Left cardiac atrium (tissue), 4 donors: ENCODE measurements at regions not wholly inside any gene's neighbourhood (a gene's known extent, or its start where the extent isn't known, plus 50 kb on each side); places are given as distances from the start of the nearest gene placed in this dataset.
A peak's percentile ranks its signal among the peaks of the same experiment; 100 is the strongest.

ENCODE experiments used
- ATAC-seq, 2 donors: fragments of 200-7000 bp; cut with Tn5 transposase; one replicate each; pipeline ENCODE4 v1.9.1; 2020; ENCODE audit warnings: mild to moderate bottlenecking in 2 of 2, moderate library complexity in 2 of 2
- DNase-seq: peaks from one replicate; pipeline ENCODE4 v3.0.0-alpha.2; 2020
- intact Hi-C, 2 donors: fragments of 100-400 bp; cut with DNase I; formaldehyde crosslinking; loops; one replicate each; pipeline versions ENCODE4 v1.14.1 to v1.15.1; 2022 to 2023
- donor health status: DM: no; HTN: yes; CAD: no.
- donor health status: DM: no; HTN: yes; CAD: no; lungs with severe emphysema.
- donor health status: DM: yes; HTN: yes; CAD: no.
- donor health status: Dilated cardiomyopathy.

DNA sequence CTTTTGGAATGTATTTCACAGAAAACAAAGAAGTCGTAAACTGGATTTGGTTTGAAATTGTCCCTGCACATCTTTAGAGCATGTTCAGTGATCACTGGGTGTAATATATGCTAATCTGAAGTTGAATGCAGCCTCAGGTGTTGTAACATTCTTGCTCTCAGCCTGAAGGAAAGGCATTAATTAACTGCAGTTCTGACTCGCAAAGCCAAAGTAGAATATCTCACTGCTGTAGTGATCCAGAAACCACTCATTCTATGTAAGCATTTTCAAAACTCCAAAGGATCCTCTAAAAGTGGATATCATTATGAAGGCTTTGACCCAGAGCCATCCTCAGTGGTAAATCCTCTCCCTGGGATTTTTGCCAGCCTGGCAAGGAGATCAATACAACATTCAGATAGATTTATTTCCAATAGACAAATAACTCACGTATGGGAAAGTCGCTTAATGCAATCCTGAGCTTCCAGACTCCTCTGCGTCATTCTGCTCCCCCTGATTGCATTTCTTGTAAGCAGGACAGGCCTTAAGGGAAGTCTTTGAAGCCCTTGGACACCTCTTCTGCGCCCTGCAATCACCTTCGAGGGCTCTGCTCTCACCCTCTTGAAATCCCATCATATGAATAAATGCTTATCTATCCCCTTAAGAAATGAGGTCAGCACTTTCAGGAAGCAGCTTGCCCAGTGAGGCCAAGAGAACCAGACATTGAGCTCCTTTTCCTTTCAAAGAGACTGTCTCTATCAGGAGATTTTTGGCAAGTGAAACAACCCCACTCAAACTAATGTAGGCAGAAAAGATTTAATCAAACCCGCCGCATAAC is 301.7 kb upstream of the NBEA start:
- intact Hi-C loops: no loop called here
- DNase-seq (no peak), ATAC-seq (no peak)

DNA sequence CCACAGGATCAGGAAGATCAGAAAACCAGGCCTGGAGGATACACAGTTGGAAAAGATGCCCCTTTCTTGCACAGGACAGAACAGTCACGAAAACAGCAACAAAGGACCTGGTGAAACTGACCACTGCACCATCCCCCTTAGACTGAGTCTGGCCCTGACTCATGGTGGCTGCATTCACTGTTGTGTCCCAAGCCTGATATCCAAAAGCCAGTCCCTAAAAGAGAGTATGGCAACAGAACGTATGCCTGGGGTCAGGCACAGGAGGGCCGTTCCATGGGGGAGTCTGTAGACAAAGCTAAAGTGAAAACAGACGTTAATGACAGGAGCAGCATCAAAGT is 301.1 kb upstream of the NBEA start:
- intact Hi-C loops: no loop called here

DNA sequence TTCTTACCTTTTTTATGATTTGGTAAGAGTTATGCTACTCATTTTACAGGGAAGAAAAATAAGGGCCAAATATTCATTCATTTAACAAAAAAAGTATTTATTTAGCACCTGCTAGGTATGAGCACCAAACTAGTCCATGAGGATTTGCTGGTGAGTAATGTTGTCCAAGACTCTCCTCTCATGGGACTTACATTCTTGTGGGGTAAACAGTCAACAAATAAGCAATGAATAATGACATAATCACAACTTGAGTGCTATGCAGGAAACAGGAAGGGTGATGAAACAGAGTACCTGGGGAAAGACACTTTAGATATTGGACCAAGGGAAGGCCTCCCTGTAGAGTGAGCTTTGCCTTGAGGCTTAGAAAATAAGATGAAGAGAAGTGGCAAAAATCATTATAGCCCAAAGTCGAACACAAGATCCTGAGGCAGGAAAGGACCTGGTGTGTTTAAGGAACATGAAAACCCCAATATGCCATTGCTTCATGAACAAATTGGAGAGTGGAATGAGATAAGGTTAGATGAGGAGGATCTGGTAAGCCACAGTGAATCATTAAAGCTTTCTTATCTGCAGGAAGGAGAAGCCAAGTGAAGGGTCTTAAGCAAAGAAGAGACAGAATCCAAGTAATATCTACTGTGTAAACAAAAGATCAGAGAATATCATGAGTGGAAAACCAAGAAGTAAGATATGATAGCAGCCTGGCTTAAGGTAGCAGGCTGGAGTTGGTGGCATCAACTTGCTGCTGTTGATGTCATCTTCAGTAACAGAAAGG is 294.5 kb upstream of the NBEA start:
- intact Hi-C loops: no loop called here
- no peak for DNase-seq
- no peak for ATAC-seq

More for the DNA sequence above, 301.1 kb upstream of the NBEA start:
- ATAC-seq (peak in 1 of 2 donors; percentile 27), DNase-seq (no peak)

DNA sequence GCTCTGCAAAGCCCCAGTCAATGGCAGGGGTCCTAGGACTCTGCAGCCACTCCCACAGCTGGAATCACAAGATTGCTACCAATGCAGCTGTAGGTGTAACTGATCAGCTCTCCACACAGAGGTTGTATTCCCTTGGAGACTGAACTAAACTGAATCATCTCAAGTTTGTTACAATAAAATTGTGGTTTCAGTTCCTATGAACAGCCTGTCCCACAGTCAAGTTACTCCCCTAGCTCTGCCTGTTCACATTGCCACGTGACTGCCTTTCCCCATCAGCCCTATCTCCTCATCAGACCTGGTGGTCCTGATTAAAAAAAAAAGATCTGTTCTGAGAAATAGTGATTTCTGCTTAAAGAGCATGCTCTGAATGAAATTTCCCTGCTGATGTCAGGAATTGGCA is 287.9 kb upstream of the NBEA start:
- ATAC-seq: no peak
- DNase-seq: no peak
- intact Hi-C loops: no loop called here

DNA sequence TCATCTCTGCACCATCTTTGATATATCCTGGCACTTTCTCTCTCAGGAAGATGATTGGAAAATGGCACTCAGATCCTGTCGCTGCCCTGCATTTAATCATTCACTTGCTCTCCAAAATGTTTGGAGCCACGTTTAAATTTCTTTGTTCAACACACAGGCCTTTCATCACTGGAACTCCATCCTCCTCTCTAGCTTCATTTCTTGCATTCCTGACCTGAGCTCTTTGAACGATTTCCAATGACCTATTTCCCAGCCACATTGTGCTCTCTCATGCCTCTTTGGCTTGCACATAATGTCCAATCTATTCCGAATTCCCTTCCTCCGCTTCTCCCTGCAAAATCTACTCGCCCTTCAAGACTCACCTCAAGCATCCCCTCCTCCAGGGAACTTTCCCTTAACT is 287.4 kb upstream of the NBEA start:
- DNase-seq (no peak), ATAC-seq (peak; percentile 61 to 68)
- intact Hi-C loops: no loop called here

DNA sequence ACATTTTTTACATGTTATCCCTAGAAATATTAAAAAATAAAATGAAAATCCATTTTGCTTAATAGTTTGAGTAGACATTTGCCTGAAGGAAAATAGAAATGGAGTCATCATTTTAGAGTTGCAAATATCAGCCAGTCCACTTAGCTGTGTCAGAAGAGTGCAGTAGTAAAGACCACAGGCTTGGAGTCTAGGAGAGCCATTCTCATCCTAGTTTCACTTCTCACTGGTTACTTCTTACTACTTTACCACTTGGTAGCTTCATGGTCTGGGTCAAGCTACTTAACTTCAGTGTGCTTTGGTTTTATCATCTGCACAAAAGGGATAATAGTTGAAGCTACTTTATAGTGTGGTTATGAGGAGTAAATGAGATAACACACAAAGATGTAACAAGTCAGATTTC is 286.5 kb upstream of the NBEA start:
- ATAC-seq (no peak), DNase-seq (no peak)
- intact Hi-C loops: no loop called here

DNA sequence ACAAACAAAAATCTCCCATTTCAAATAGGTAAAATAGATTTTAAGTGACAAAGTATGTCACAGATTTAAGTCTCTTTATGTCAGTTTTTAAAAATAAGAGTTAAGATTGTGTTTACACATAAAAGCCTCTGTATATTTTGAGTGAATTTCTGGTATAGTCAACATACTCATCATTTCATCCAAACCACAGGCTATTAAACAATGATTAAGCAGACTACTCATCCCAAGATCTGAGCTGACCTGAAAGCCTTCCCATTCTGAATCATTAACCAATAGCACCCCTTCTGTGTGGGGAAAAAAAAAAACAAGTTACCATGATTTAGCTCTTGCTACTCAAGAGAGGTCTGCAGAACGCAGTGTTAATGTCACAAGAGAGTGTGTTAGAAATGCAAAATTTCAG is 284.4 kb upstream of the NBEA start:
- no peak for ATAC-seq
- intact Hi-C loops: no loop called here

DNA sequence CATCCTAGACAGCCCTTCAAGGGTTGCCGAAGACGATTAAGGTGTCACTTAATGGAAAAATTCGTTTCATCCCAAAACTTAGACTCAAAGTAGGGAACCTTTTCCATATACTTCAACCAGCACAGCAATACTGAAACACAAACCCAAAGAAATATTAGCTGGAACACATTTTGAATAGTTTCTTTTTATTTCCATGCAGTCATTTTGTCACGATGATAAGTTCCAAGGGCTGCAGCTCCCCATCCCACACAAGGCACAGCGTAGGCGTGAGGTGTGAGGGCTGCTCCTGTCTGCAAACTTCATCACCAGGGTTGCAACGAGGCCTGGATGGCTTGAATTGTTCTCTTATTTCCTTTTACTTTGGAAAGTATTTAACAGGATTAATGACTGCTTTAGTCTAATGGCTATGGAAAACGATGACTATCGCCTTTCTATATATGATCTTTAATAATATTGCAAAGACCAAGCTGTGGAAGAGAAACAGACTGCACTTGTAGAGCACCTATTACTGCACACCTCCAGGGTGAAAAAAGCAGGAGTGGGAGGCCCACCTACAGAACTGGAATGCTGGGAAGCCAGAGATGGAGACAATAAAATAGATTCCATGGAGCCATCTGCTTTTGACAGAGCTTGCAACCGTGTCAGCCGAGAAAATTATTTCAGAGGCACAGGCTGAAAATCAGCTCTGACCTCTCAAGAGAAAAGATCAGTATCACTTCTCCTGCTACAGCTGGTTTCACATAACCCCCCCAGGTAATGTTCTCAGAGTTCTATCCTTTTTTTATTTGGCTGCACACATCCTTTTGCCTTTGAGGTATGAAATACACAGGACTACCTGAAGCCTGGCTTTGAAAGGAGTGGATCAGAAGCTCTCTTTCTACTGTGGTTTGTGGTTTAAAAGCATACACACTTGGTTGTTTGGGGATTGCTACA is 274.5 kb upstream of the NBEA start:
- DNase-seq: peak; percentile 24
- ATAC-seq: peak in 1 of 2 donors; percentile 21
- intact Hi-C loops: no loop called here

More for the DNA sequence above, 284.4 kb upstream of the NBEA start:
- no peak for DNase-seq

DNA sequence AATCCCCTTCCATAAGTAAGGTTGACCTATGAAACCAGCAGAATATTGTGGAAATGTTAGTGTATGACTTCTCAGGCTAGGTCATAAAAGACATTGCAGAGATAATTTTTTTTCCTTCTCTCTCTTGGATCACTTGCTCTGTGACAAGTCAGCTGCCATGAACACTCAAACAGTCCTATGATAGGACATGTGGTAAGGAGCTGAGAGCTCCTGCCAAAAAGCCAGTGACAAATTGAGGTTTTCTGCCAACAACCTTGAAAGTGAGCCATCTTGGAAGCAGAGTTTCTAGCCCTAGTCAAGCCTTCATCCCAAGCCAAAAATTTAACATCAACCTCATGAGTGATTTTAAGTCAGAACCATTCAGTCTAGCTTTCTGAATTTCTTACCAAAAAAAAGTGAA is 270.9 kb upstream of the NBEA start:
- intact Hi-C loops: no loop called here
- peak; percentile 25 for DNase-seq
- peak; percentile 92 to 97 for ATAC-seq

DNA sequence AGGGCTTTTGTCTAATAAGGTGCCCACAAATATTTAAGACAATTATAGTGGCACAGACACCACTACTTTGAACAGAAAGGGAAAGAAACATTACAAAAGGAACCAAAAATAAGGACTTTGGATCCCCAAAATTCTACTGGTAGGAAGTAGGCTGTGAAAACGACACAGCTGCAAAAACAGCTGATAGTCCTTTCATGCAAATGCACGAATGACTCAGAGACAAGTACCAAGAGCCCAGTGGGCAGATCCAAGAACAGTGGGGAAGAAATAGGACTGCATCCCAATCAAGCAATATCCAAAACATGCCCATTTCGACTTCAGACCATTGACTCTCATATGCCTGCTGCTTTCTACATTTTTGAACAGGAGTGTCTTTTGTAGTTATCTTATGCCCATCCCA is 269.4 kb upstream of the NBEA start:
- intact Hi-C loops: no loop called here
- DNase-seq (no peak), ATAC-seq (peak in 1 of 2 donors; percentile 68)

DNA sequence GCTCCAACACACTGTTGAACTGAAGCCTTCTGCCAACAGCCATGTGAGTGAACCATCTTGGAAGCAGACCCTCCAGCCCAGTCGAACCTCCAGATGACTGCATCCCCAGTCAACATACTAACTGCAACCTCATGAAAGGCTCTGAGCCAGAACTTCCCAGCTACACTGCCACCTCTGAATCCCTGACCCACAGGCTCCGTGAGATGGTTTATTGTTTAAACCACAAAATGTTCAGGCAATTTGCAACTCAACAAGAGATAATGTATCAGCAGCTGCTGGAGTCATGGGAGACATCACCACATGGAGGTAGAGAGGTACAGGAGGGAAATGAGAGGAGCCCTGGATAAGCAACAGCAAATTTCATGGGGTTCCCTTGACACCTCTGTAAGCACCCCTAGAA is 266.4 kb upstream of the NBEA start:
- intact Hi-C loops: no loop called here
- DNase-seq: no peak
- ATAC-seq: no peak

DNA sequence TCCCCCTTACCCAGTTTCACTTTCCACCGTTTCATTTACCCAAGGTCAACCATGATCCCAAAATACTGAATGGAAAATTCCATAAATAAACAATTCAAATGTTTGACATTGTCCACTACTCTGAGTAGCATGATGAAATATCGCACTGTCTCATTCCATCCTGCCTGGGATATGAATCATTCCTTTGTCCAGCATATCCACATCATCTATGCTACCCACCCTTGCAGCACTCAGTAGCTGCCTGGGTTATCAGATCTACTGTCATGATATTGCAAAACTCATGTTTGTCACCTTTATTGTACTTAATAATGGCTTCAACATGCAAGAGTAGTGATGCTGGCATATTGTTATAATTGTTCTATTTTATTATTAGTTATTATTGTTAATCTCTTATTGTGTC is 263.9 kb upstream of the NBEA start:
- intact Hi-C loops: no loop called here
- ATAC-seq (no peak), DNase-seq (no peak)

DNA sequence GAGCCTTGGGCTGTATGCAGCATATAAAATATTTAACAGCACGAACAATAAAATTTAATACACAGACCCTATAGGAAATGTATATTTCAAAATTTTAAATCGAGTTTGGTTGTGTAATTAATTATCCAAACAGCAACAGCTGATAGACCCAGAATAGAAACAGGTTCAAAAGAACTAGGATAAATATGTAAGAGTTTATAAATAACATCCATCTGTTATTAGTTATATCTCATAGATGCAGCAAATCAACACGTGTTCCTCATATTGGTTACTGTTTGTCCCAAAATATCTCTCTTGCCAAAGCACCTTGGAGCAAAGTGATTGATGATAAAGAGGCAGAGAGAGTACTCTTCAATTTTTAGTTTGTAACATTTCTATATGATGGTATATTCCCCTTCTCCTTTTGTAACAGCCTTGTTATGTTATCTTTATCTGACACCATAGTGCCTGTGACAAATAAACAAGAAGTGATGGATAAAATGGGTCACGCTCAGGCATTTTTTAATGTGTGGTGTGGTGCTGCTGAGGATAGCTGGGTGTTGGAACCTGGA is 260.6 kb upstream of the NBEA start:
- ATAC-seq: no peak
- intact Hi-C loops: no loop called here

DNA sequence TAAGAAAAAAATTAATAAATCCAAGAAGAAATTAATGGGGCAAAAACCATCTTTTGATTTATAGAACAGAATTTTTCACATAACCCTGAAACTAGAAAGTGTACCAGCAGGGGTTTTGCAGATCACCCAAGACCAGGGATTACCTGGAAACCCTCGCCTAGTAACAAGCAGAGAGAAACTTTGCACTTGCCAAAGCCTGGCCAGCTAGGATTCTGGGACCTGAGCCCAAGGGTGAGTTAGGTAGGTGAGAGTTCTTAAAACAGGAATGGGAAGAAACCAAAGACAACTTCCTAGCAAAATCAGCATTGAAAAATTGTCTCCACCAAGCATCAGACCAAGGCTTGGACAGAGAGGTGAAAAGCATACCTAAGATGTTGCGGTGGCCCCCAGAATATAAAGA is 247.0 kb upstream of the NBEA start:
- no peak for DNase-seq
- intact Hi-C loops: no loop called here
- no peak for ATAC-seq

More for the DNA sequence above, 260.6 kb upstream of the NBEA start:
- no peak for DNase-seq

DNA sequence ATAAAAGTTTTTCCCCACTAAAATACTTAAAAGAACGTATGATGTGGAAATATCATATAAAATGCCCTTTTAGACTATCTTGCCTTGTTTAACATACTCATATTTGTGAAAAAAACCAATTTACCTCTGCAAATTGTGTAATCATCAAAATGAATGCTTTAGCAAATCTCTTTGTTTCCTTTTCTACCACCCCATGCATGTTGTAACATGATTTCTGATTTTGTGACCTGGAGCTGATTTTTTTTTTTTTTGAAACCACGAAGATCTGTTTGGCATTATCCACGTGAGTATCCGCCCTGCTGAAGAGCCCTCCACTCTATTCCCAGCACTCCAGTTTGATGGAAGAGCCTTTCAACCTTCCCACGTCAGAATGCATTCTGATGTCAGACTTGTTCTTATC is 245.8 kb upstream of the NBEA start:
- no peak for ATAC-seq
- DNase-seq: no peak
- intact Hi-C loops: no loop called here

DNA sequence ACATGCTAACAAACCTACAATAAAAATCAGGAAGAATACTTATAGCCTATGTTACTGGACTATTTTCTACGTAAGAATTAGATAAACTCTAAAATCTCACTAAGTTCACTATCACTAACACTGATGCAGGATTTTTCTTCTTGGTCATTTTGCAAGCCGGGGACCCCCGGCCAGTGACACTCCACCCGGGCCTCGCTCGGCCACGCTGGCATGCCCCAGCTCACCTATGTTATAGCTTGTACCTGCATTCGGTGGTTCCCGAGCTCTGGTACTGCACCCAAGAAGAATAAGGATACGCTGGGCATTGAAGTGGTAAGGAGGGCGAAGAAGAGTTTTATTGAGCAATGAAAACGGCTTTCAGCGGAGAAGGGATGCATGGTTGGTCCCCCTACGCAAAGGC is 245.3 kb upstream of the NBEA start:
- no peak for DNase-seq

DNA sequence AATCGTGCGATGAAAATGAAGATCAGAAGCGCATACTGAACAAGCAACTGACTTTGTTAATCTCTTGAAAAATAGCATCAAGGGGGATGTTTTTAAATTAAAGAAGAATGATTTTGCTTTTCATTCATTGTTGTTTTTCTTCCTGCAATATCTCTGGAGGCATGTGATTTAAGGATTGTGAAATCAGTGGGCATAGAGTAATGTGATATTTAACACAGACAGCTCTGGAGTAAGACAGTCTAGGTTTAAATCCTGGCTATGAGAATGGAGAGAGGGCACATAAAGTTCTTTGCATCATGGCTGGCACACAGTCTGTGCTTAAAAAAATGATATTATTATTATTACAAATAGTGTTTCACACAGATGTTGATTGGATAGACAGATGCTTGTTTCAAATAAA is 243.1 kb upstream of the NBEA start:
- DNase-seq (no peak), ATAC-seq (peak; percentile 81)
- intact Hi-C loops: no loop called here

More for the DNA sequence above, 245.3 kb upstream of the NBEA start:
- no peak for ATAC-seq
- intact Hi-C loops: no loop called here

DNA sequence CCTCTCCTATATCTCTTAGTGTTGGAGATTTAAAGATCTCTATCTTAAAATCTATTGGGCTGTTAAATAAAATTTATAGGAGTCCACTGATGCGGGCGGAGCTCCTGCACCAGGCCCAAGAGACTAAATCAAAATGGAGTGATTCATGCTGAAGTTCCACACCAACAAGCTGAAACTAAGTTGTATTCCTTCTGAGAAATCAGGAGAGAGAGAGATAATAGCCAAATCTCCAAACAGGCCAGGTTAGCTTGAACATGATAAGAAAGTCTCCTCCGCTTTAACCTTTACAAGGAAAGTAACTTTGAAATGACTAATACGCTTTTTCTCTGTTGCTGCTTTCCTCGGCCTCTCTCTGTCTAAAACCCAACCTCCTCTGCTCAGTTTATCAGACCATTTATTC is 241.9 kb upstream of the NBEA start:
- ATAC-seq: peak; percentile 30 to 80
- no peak for DNase-seq
- intact Hi-C loops: no loop called here

DNA sequence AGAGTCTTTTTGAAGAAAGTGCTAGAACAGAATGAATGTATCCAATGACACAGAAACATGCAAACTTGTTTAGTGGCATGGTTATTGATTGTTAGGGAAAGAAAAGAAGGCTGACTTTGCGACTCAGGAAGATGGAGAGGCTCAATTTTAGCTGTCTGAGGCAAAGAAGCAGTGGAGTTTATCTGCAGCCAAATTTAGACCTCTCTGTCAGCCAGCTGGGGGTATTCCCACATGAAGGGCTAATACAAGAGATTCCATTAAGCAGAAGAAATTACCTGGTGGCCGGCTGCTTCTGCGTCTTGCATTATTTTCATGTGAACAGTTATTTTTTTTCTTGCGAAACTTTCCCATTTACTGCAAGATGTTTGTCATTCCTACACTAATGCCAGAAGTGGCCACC is 240.2 kb upstream of the NBEA start:
- intact Hi-C loops: no loop called here
- DNase-seq: no peak
- ATAC-seq: no peak
